ENCODE measurements at regions not wholly inside any gene's neighbourhood (a gene's known extent, or its start where the extent isn't known, plus 50 kb on each side); places are given as distances from the start of the nearest gene placed in this dataset.

GRCh38 chr4:138765442-138765841 is 250.1 kb upstream of the NOCT start:
- Histone ChIP-seq H3K27me3 (ENCODE audit: control insufficient read depth in 2 of 2, insufficient read depth in 2 of 2, low read length in 2 of 2) (peaks cover 0 to 4% of the 10 kb centered on the region in 2 experiments), H3K27ac (ENCODE audit: insufficient read depth, low read depth, low read length) (no peak overlapping the region), H3K4me1 (ENCODE audit: control insufficient read depth, extremely low read depth, insufficient read depth, low read length) (no peaks in the 10 kb centered on the region), H3K9ac (replicated peaks; ENCODE audit: extremely low read depth, insufficient read depth, low read length) (no peak overlapping the region), H3K9me1 (replicated peaks; ENCODE audit: control insufficient read depth, extremely low read depth, insufficient read depth, low read length) (no peaks in the 10 kb centered on the region), H3K36me3 (ENCODE audit: control insufficient read depth in 2 of 2, extremely low read depth in 1 of 2, insufficient read depth in 2 of 2, low read length in 2 of 2) (no peaks in the 10 kb centered on the region), H3K79me2 (ENCODE audit: control insufficient read depth, insufficient read depth, low read length) (no peaks in the 10 kb centered on the region), H3K9me3 (replicated peaks; ENCODE audit: control insufficient read depth, insufficient read depth, low read length) (no peaks in the 10 kb centered on the region), H2AFZ (ENCODE audit: low read depth, low read length) (no peak overlapping the region), H3K4me2 (ENCODE audit: insufficient read depth, low read length) (no peak overlapping the region), H4K20me1 (replicated peaks; ENCODE audit: control insufficient read depth, extremely low read depth, insufficient read depth, low read length) (no peaks in the 10 kb centered on the region), H3K4me3 (replicated peaks in 1 of 3; ENCODE audit: insufficient read depth in 1 of 3, low read depth in 1 of 3, low read length in 3 of 3) (no peak overlapping the region)
- TF ChIP-seq MYC (IDR thresholded peaks at IDR 0.05; ENCODE audit: low read depth, low read length) (no peak), CTCF (IDR thresholded peaks at IDR 0.05; ENCODE audit: extremely low read depth in 1 of 2, insufficient read depth in 1 of 2, low read depth in 1 of 2, low read length in 2 of 2) (no peak), POLR2A (IDR thresholded peaks at IDR 0.05; ENCODE audit: low read depth, low read length) (no peak), GATA2 (IDR thresholded peaks at IDR 0.05; ENCODE audit: insufficient read depth, insufficient read length, low read depth, low read length) (no peak), EZH2 (IDR thresholded peaks at IDR 0.05; ENCODE audit: borderline replicate concordance, low read depth, low read length, severe bottlenecking) (no peak), FOS (IDR thresholded peaks at IDR 0.05; ENCODE audit: borderline replicate concordance, insufficient read depth, low read length) (no peak), JUN (IDR thresholded peaks at IDR 0.05; ENCODE audit: borderline replicate concordance, insufficient read depth, insufficient read length, low read depth) (no peak)
- CTCF ChIA-PET: interaction anchor here (0.9 kb wide), 2 partner anchors 16 to 17 kb away, joined by 3 read pairs; no protein-coding TSS in a partner anchor
- FAIRE-seq (no peak), DNase-seq (ENCODE audit: low read depth, low spot score) (no peak)
- POLR2A ChIA-PET: no interaction called here
- dilution Hi-C loops (cut with MboI; ENCODE audit: extremely low pct_ligation_motif_present, low sequenced_read_pairs): no loop called here
- BruUV-seq (replicated peaks): no TSS peak
- intact Hi-C loops (cut with micrococcal nuclease): no loop called here
